Astrocyte (in vitro differentiated cells and primary cell): ENCODE measurements at regions not wholly inside any gene's neighbourhood (a gene's known extent, or its start where the extent isn't known, plus 50 kb on each side); places are given as distances from the start of the nearest gene placed in this dataset.

Experiments
- CTCF ChIP-seq: IDR thresholded peaks from 2 replicates; pipeline ENCODE4 v1.5.1; 2011; ENCODE audit warnings: low read depth, mild to moderate bottlenecking, inconsistent platforms, low read length, moderate library complexity; ENCODE audit not compliant: insufficient read depth
- EZH2 ChIP-seq: IDR thresholded peaks from 2 replicates; pipeline ENCODE4 v1.6.1; 2012; ENCODE audit warnings: mild to moderate bottlenecking, low read length, inconsistent platforms; ENCODE audit not compliant: insufficient read depth

GRCh38 chr13:86486582-86486981 lies 687.4 kb upstream of the SLITRK6 start:
- TF ChIP-seq CTCF (no peak), EZH2 (no peak)
